ENCODE measurements at regions not wholly inside any gene's neighbourhood (a gene's known extent, or its start where the extent isn't known, plus 50 kb on each side); places are given as distances from the start of the nearest gene placed in this dataset.

GRCh38 chr5:158644301-158644700, 455.4 kb downstream of the EBF1 start:
- Histone ChIP-seq H4K20me1 (ENCODE audit: control insufficient read depth, extremely low read depth, insufficient read depth, low read length) (no peaks in the 10 kb centered on the region), H3K27me3 (ENCODE audit: control insufficient read depth, extremely low read depth, insufficient read depth, low read length) (no peaks in the 10 kb centered on the region), H2AFZ (ENCODE audit: control insufficient read depth, low read length) (no peak overlapping the region), H3K36me3 (ENCODE audit: control insufficient read depth in 2 of 2, extremely low read depth in 1 of 2, insufficient read depth in 2 of 2, low read length in 2 of 2) (no peaks in the 10 kb centered on the region), H3K9me1 (ENCODE audit: control insufficient read depth, extremely low read depth, insufficient read depth, low read length) (no peaks in the 10 kb centered on the region), H3K9me3 (ENCODE audit: control insufficient read depth, low read depth, low read length) (no peaks in the 10 kb centered on the region), H3K4me3 (ENCODE audit: control insufficient read depth in 2 of 3, extremely low read depth in 1 of 3, insufficient read depth in 2 of 3, low read depth in 1 of 3, low read length in 3 of 3) (no peak overlapping the region), H3K79me2 (ENCODE audit: control insufficient read depth, insufficient read depth, low read length) (no peaks in the 10 kb centered on the region), H3K4me1 (ENCODE audit: control insufficient read depth, extremely low read depth, insufficient read depth, low read length) (no peaks in the 10 kb centered on the region), H3K4me2 (ENCODE audit: control insufficient read depth, extremely low read depth, insufficient read depth, low read depth, low read length) (no peak overlapping the region), H3K9ac (ENCODE audit: control insufficient read depth, extremely low read depth, insufficient read depth, low read length) (no peak overlapping the region), H3K27ac (ENCODE audit: control insufficient read depth, insufficient read depth, low read length) (no peak overlapping the region)
- no peak for TF ChIP-seq EZH2 (IDR thresholded peaks at IDR 0.05; ENCODE audit: low read length)
- TF ChIP-seq, protein P1, sequence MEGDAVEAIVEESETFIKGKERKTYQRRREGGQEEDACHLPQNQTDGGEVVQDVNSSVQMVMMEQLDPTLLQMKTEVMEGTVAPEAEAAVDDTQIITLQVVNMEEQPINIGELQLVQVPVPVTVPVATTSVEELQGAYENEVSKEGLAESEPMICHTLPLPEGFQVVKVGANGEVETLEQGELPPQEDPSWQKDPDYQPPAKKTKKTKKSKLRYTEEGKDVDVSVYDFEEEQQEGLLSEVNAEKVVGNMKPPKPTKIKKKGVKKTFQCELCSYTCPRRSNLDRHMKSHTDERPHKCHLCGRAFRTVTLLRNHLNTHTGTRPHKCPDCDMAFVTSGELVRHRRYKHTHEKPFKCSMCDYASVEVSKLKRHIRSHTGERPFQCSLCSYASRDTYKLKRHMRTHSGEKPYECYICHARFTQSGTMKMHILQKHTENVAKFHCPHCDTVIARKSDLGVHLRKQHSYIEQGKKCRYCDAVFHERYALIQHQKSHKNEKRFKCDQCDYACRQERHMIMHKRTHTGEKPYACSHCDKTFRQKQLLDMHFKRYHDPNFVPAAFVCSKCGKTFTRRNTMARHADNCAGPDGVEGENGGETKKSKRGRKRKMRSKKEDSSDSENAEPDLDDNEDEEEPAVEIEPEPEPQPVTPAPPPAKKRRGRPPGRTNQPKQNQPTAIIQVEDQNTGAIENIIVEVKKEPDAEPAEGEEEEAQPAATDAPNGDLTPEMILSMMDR (optimal IDR thresholded peaks at IDR 0.05 in 1 of 3, IDR thresholded peaks at IDR 0.05 in 1 of 3, conservative IDR thresholded peaks at IDR 0.05 in 1 of 3; ENCODE audit: extremely low read depth in 1 of 3, insufficient read depth in 2 of 3, low read length in 3 of 3) = no peak
- no peak for DNase-seq (ENCODE audit: low read depth, low spot score)
- no peak for FAIRE-seq
- dilution Hi-C loops (cut with MboI; ENCODE audit: extremely low pct_ligation_motif_present, low sequenced_read_pairs) = no loop called here

DNA sequence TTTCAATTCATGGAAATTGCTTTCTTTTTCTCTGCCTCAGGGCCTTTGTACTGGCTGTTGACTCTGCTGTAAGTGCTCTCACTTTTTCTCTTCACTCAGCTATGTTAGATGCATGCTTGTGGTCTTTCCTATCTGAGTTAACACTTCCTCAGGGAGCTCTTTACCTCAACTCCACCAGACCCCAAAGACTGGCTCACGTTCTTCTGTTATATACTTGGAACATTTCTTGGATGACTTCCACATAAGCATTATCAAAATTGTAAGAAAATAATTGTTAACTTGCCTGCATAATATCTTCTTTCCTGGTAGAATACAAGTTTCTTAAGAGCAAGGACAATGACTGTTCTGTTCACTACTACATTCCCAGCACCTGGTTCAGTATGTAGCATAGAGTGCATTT, 455.9 kb downstream of the EBF1 start:
- no peaks in the 10 kb centered on the region for H3K36me3 ChIP-seq (ENCODE audit: control insufficient read depth in 2 of 2, extremely low read depth in 1 of 2, insufficient read depth in 2 of 2, low read length in 2 of 2)
- no peaks in the 10 kb centered on the region for H3K27me3 ChIP-seq (ENCODE audit: control insufficient read depth, extremely low read depth, insufficient read depth, low read length)
- H3K27ac ChIP-seq (ENCODE audit: control insufficient read depth, insufficient read depth, low read length) = no peak overlapping the region
- H3K79me2 ChIP-seq (ENCODE audit: control insufficient read depth, insufficient read depth, low read length) = no peaks in the 10 kb centered on the region
- TF ChIP-seq EZH2 (IDR thresholded peaks at IDR 0.05; ENCODE audit: low read length) = no peak
- TF ChIP-seq, protein P1 (optimal IDR thresholded peaks at IDR 0.05 in 1 of 3, IDR thresholded peaks at IDR 0.05 in 1 of 3, conservative IDR thresholded peaks at IDR 0.05 in 1 of 3; ENCODE audit: extremely low read depth in 1 of 3, insufficient read depth in 2 of 3, low read length in 3 of 3) = no peak
- no peaks in the 10 kb centered on the region for H3K4me1 ChIP-seq (ENCODE audit: control insufficient read depth, extremely low read depth, insufficient read depth, low read length)
- no peak overlapping the region for H3K4me2 ChIP-seq (ENCODE audit: control insufficient read depth, extremely low read depth, insufficient read depth, low read depth, low read length)
- H3K9ac ChIP-seq (ENCODE audit: control insufficient read depth, extremely low read depth, insufficient read depth, low read length) = no peak overlapping the region
- no peaks in the 10 kb centered on the region for H3K9me3 ChIP-seq (ENCODE audit: control insufficient read depth, low read depth, low read length)
- no peak for DNase-seq (ENCODE audit: low read depth, low spot score)
- H3K9me1 ChIP-seq (ENCODE audit: control insufficient read depth, extremely low read depth, insufficient read depth, low read length) = no peaks in the 10 kb centered on the region
- dilution Hi-C loops (cut with MboI; ENCODE audit: extremely low pct_ligation_motif_present, low sequenced_read_pairs) = no loop called here
- FAIRE-seq = no peak
- H2AFZ ChIP-seq (ENCODE audit: control insufficient read depth, low read length) = no peak overlapping the region
- no peak overlapping the region for H3K4me3 ChIP-seq (ENCODE audit: control insufficient read depth in 2 of 3, extremely low read depth in 1 of 3, insufficient read depth in 2 of 3, low read depth in 1 of 3, low read length in 3 of 3)
- no peaks in the 10 kb centered on the region for H4K20me1 ChIP-seq (ENCODE audit: control insufficient read depth, extremely low read depth, insufficient read depth, low read length)

Measured in keratinocyte (primary cell).